Osteoblast (primary cell): ENCODE measurements at regions not wholly inside any gene's neighbourhood (a gene's known extent, or its start where the extent isn't known, plus 50 kb on each side); places are given as distances from the start of the nearest gene placed in this dataset.

Experiments
- DNase-seq: peaks from one replicate; pipeline ENCODE4 v3.0.0; 2011; ENCODE audit warnings: low spot score, mixed read lengths; ENCODE audit not compliant: insufficient read length; ENCODE audit errors: missing footprints
- H2AFZ ChIP-seq: 2 replicates; pipeline ENCODE4 v1.6.0; 2011; ENCODE audit warnings: mild to moderate bottlenecking, low read length
- H3K27ac ChIP-seq: 2 replicates; pipeline ENCODE4 v1.5.1; 2011; ENCODE audit warnings: mild to moderate bottlenecking, low read depth, low read length, moderate library complexity
- H3K27me3 ChIP-seq: 2 replicates; pipeline ENCODE4 v1.6.0; 2012; ENCODE audit warnings: mild to moderate bottlenecking, control low read depth, inconsistent platforms, low read length, moderate library complexity; ENCODE audit not compliant: insufficient read depth
- H3K36me3 ChIP-seq: 2 replicates; pipeline ENCODE4 v1.5.1; 2011; ENCODE audit warnings: mild to moderate bottlenecking, low read length, control low read depth, moderate library complexity; ENCODE audit not compliant: insufficient read depth
- H3K4me1 ChIP-seq: 2 replicates; pipeline ENCODE4 v1.5.1; 2011; ENCODE audit warnings: mild to moderate bottlenecking, low read length, control low read depth, moderate library complexity; ENCODE audit not compliant: insufficient read depth
- H3K4me2 ChIP-seq: 2 replicates; pipeline ENCODE4 v1.6.0; 2011; ENCODE audit warnings: mild to moderate bottlenecking, low read length; ENCODE audit not compliant: insufficient read depth
- H3K4me3 ChIP-seq: fragments of 200-600 bp; sonication (generic); 3 replicates; pipeline ENCODE4 v1.5.1; 2012; ENCODE audit warnings: mild to moderate bottlenecking, low read length, inconsistent platforms; ENCODE audit not compliant: insufficient read depth
- H3K79me2 ChIP-seq: 2 replicates; pipeline ENCODE4 v1.6.0; 2012; ENCODE audit warnings: mild to moderate bottlenecking, low read length, control low read depth, inconsistent platforms; ENCODE audit not compliant: insufficient read depth
- H3K9me3 ChIP-seq: 2 replicates; pipeline ENCODE4 v1.5.1; 2011; ENCODE audit warnings: low read depth, low read length, control low read depth
- H4K20me1 ChIP-seq: 2 replicates; pipeline ENCODE4 v1.6.0; 2012; ENCODE audit warnings: mild to moderate bottlenecking, low read length, control low read depth; ENCODE audit not compliant: insufficient read depth
- TF ChIP-seq, protein P1 (sequence below): IDR thresholded peaks from 2 replicates; pipeline ENCODE4 v1.5.1; 2011; ENCODE audit warnings: mild to moderate bottlenecking, low read depth, low read length, moderate library complexity; ENCODE audit errors: extremely low read depth

- H3K36me3 ChIP-seq, result no peaks in the 10 kb centered on the region
- DNase-seq, result no peak
Observed at GRCh38 chr2:16019617-16020351, 79.4 kb downstream of the MYCN start.

DNA sequence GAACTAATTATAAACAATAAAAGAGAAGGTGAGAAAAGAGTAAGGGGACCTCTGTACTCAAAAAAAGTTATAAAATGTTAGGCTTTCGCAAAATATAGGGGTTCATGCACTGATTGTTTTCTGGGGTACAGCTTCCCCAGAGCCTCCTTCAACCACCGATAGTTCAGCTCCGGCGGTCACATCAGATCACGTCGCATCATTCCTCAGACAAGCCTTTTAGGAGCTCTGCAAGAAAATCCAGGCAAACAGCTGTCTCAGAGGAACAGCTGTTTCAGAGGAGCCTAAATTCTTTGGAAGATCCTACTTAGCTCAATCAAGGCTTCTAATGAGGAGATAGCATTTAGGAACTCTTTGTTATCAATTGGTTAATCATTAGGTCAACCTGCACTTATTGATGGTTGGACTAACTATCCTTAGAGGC is 78.7 kb downstream of the MYCN start:
- TF ChIP-seq, protein P1, sequence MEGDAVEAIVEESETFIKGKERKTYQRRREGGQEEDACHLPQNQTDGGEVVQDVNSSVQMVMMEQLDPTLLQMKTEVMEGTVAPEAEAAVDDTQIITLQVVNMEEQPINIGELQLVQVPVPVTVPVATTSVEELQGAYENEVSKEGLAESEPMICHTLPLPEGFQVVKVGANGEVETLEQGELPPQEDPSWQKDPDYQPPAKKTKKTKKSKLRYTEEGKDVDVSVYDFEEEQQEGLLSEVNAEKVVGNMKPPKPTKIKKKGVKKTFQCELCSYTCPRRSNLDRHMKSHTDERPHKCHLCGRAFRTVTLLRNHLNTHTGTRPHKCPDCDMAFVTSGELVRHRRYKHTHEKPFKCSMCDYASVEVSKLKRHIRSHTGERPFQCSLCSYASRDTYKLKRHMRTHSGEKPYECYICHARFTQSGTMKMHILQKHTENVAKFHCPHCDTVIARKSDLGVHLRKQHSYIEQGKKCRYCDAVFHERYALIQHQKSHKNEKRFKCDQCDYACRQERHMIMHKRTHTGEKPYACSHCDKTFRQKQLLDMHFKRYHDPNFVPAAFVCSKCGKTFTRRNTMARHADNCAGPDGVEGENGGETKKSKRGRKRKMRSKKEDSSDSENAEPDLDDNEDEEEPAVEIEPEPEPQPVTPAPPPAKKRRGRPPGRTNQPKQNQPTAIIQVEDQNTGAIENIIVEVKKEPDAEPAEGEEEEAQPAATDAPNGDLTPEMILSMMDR, result no peak
- Histone ChIP-seq H3K4me1 (no peaks in the 10 kb centered on the region), H3K79me2 (no peaks in the 10 kb centered on the region), H2AFZ (no peak overlapping the region), H4K20me1 (no peaks in the 10 kb centered on the region), H3K27ac (no peak overlapping the region), H3K4me2 (no peak overlapping the region), H3K9me3 (no peaks in the 10 kb centered on the region), H3K36me3 (no peaks in the 10 kb centered on the region), H3K27me3 (no peaks in the 10 kb centered on the region), H3K4me3 (no peak overlapping the region)
- DNase-seq, result no peak

More at GRCh38 chr2:16019617-16020351, 79.4 kb downstream of the MYCN start:
- Histone ChIP-seq H4K20me1 (no peaks in the 10 kb centered on the region), H3K4me1 (no peaks in the 10 kb centered on the region), H3K27me3 (no peaks in the 10 kb centered on the region), H3K4me2 (no peak overlapping the region), H2AFZ (no peak overlapping the region), H3K9me3 (no peaks in the 10 kb centered on the region), H3K4me3 (no peak overlapping the region), H3K79me2 (no peaks in the 10 kb centered on the region), H3K27ac (no peak overlapping the region)
- TF ChIP-seq, protein P1, result no peak

GRCh38 chr2:16018277-16019059 is 78.1 kb downstream of the MYCN start:
- H4K20me1 ChIP-seq, result no peaks in the 10 kb centered on the region
- H3K36me3 ChIP-seq, result no peaks in the 10 kb centered on the region
- TF ChIP-seq, protein P1, result no peak
- H3K4me2 ChIP-seq, result no peak overlapping the region
- H3K27me3 ChIP-seq, result no peaks in the 10 kb centered on the region
- no peak overlapping the region for H3K27ac ChIP-seq
- H3K4me3 ChIP-seq, result no peak overlapping the region
- H3K4me1 ChIP-seq, result no peaks in the 10 kb centered on the region
- no peaks in the 10 kb centered on the region for H3K79me2 ChIP-seq
- H3K9me3 ChIP-seq, result no peaks in the 10 kb centered on the region
- no peak overlapping the region for H2AFZ ChIP-seq
- DNase-seq, result no peak

DNA sequence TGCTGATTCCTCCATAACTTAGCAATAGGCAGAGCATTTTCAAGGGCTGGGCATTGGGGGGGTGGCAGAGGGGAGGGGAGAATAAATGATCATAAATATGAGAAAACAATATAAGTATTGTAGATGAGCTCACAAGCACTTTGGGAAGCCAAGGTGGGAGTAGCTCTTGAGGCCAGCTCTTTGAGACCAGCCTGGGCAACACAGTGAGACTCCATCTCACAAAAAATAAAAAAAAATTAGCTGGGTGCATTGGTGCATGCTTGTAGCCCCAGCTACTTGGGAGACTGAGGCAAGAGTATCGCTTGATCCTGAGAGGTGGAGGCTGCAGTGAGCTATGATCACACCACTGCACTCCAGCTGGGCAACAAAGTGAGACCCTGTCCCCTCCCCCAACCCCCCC is 75.9 kb downstream of the MYCN start:
- TF ChIP-seq, protein P1, result no peak
- H2AFZ ChIP-seq, result no peak overlapping the region
- no peaks in the 10 kb centered on the region for H3K36me3 ChIP-seq
- H3K4me1 ChIP-seq, result no peaks in the 10 kb centered on the region
- no peak overlapping the region for H3K4me2 ChIP-seq
- no peaks in the 10 kb centered on the region for H3K79me2 ChIP-seq
- no peaks in the 10 kb centered on the region for H4K20me1 ChIP-seq
- no peak overlapping the region for H3K27ac ChIP-seq
- no peak overlapping the region for H3K4me3 ChIP-seq
- no peaks in the 10 kb centered on the region for H3K9me3 ChIP-seq
- no peaks in the 10 kb centered on the region for H3K27me3 ChIP-seq
- no peak for DNase-seq
